Smooth muscle cell (in vitro differentiated cells): ENCODE measurements at regions not wholly inside any gene's neighbourhood (a gene's known extent, or its start where the extent isn't known, plus 50 kb on each side); places are given as distances from the start of the nearest gene placed in this dataset.

Source experiments
- DNase-seq: peaks from one replicate; lab custom pipeline; 2025; ENCODE audit not compliant: unreplicated experiment; lab: John Stamatoyannopoulos, UW
- H2AFZ ChIP-seq: fragments of 200-600 bp; sonication (generic); 2 replicates; pipeline ENCODE4 v1.6.0; 2016; ENCODE audit warnings: antibody characterized with exemption, low read depth, mild to moderate bottlenecking
- H3F3A ChIP-seq: fragments of 200-600 bp; sonication (generic); 2 replicates; pipeline ENCODE4 v1.6.0; 2017; ENCODE audit warnings: antibody characterized with exemption, low read depth
- H3K27ac ChIP-seq: fragments of 200-600 bp; sonication (generic); 2 replicates; pipeline ENCODE4 v1.5.1; 2016; ENCODE audit warnings: low read depth, mild to moderate bottlenecking
- H3K27me3 ChIP-seq: fragments of 200-600 bp; sonication (generic); 2 replicates; pipeline ENCODE4 v1.6.1; 2016; ENCODE audit warnings: low read depth, mild to moderate bottlenecking
- H3K36me3 ChIP-seq: fragments of 200-600 bp; sonication (generic); 2 replicates; pipeline ENCODE4 v1.5.1; 2016; ENCODE audit warnings: low read depth
- H3K4me1 ChIP-seq: fragments of 200-600 bp; sonication (generic); 2 replicates; pipeline ENCODE4 v1.5.1; 2016; ENCODE audit warnings: low read depth
- H3K4me2 ChIP-seq: fragments of 200-600 bp; sonication (generic); 2 replicates; pipeline ENCODE4 v1.6.0; 2016; ENCODE audit warnings: mild to moderate bottlenecking
- H3K4me3 ChIP-seq: fragments of 200-600 bp; sonication (generic); 2 replicates; pipeline ENCODE4 v1.5.1; 2016; ENCODE audit warnings: mild to moderate bottlenecking
- H3K79me2 ChIP-seq: fragments of 200-600 bp; sonication (generic); 2 replicates; pipeline ENCODE4 v1.6.0; 2016; ENCODE audit warnings: low read depth, mild to moderate bottlenecking
- H3K9ac ChIP-seq: fragments of 200-600 bp; sonication (generic); 2 replicates; pipeline ENCODE4 v1.6.0; 2016; ENCODE audit warnings: low read depth
- H3K9me3 ChIP-seq: fragments of 200-600 bp; sonication (generic); replicated peaks from 2 replicates; pipeline ENCODE4 v1.5.1; 2016; ENCODE audit warnings: low read depth
- H4K20me1 ChIP-seq: fragments of 200-600 bp; sonication (generic); 2 replicates; pipeline ENCODE4 v1.6.0; 2016; ENCODE audit warnings: low read depth
- WGBS: methylation state at CpG from one replicate; pipeline ENCODE4 v1.1.7; 2016; ENCODE audit warnings: low lambda C conversion rate; 5-methylcytosine and 5-hydroxymethylcytosine counted together
- TF ChIP-seq, protein P1 (sequence below): fragments of 200-600 bp; sonication (generic); IDR thresholded peaks from 2 replicates; pipeline ENCODE4 v1.5.1; 2017; ENCODE audit warnings: borderline replicate concordance, mild to moderate bottlenecking, antibody characterized with exemption; ENCODE audit not compliant: insufficient read depth, poor library complexity, severe bottlenecking

DNA sequence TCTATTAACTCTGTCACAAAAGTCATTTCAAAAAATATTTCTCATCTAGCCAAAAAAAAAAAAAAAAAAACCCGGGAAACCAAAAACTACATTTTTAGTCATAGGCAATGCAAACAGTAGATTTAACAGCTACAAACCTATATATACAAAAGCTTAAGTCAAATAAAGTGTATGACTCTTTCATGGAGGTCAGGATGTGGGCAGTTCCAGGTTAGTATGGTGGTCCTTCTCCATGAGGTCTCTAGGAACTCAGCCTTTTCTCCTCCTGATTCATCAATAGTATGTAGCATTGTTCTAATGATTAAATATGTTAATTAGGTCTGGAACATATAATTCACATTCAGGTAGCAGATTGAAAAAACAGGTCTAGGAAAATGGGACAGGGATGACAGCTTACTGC, 586.5 kb downstream of the SLC16A7 start:
- Histone ChIP-seq H3K9ac (no peak overlapping the region), H3K27ac (no peak overlapping the region), H3K27me3 (no peaks in the 10 kb centered on the region), H3K4me1 (no peaks in the 10 kb centered on the region), H2AFZ (no peak overlapping the region), H3K79me2 (no peaks in the 10 kb centered on the region), H3K9me3 (no peaks in the 10 kb centered on the region), H3K36me3 (no peaks in the 10 kb centered on the region), H3K4me2 (no peak overlapping the region), H4K20me1 (no peaks in the 10 kb centered on the region), H3K4me3 (no peak overlapping the region), H3F3A (no peaks in the 10 kb centered on the region)
- no peak for DNase-seq
- TF ChIP-seq, protein P1, sequence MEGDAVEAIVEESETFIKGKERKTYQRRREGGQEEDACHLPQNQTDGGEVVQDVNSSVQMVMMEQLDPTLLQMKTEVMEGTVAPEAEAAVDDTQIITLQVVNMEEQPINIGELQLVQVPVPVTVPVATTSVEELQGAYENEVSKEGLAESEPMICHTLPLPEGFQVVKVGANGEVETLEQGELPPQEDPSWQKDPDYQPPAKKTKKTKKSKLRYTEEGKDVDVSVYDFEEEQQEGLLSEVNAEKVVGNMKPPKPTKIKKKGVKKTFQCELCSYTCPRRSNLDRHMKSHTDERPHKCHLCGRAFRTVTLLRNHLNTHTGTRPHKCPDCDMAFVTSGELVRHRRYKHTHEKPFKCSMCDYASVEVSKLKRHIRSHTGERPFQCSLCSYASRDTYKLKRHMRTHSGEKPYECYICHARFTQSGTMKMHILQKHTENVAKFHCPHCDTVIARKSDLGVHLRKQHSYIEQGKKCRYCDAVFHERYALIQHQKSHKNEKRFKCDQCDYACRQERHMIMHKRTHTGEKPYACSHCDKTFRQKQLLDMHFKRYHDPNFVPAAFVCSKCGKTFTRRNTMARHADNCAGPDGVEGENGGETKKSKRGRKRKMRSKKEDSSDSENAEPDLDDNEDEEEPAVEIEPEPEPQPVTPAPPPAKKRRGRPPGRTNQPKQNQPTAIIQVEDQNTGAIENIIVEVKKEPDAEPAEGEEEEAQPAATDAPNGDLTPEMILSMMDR = no peak
- WGBS = 95% methylated on average over 1 of the region's 1 CpG

DNA sequence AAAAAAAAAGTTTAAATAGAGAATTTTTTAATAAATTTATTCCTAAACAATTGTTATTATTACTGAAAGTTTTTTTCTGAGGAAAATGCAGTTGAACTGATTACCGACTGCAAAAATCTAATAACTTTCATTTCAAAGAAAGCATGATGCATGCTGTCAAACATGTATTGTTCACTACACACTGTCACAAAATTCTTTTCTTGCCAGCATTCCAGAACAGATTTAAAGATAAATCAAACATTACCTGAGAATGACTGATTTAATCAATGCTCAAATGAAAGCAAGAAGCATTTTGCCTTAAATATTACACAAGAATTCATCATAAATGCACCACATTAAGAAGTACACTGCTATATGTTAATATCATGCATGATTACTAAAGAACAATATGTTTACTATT, 588.3 kb downstream of the SLC16A7 start:
- whole genome bisulfite sequencing = 81% methylated on average over 1 of the region's 1 CpG
- H3K9ac ChIP-seq = no peak overlapping the region
- TF ChIP-seq, protein P1 = no peak
- H3K4me2 ChIP-seq = no peak overlapping the region
- no peaks in the 10 kb centered on the region for H3F3A ChIP-seq
- no peaks in the 10 kb centered on the region for H3K27me3 ChIP-seq
- no peaks in the 10 kb centered on the region for H4K20me1 ChIP-seq
- H3K4me3 ChIP-seq = no peak overlapping the region
- no peaks in the 10 kb centered on the region for H3K79me2 ChIP-seq
- H3K27ac ChIP-seq = no peak overlapping the region
- no peak overlapping the region for H2AFZ ChIP-seq
- no peak for DNase-seq
- H3K9me3 ChIP-seq = no peaks in the 10 kb centered on the region
- H3K36me3 ChIP-seq = no peaks in the 10 kb centered on the region
- H3K4me1 ChIP-seq = no peaks in the 10 kb centered on the region

DNA sequence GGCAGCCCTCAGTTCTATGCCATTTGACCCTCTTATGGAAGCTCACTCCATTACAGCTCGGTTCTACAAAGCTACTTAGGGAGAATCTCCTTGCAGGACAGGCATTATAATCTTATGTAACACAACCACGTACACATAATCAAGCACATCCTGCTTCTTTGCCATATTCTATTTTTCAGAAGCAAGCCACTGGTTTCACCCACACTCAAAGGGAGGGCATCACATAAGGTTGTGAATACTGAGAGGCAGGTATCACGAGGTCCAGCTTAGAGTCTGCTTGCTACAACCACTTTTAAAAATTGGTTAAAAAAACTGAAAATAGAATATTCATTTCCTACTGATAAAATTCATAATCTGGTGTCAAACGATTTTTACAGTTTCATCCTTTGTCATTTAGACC, 589.2 kb downstream of the SLC16A7 start:
- Histone ChIP-seq H3K4me1 (no peaks in the 10 kb centered on the region), H4K20me1 (no peaks in the 10 kb centered on the region)

DNA sequence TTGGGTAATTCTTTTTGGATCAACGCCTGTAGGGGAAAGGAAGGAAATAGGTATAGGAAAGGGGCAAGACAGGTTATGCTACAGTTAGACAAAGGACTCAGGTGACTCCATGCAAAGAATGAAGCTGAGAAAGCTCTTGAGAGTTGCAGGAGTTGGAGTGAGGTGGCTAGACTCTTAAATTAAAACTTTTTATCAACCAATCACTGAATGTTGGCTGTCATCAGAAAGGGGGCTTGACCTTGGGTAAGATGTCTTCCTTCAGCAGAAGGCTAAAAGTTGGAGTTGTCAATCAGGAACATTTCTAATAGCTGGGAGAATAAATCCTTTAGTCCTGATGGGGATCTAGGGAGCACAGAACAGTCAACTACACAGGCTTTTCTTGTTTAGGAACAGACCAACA, 595.4 kb downstream of the SLC16A7 start:
- 92% methylated on average over 1 of the region's 1 CpG for WGBS
- Histone ChIP-seq H3K9ac (no peak overlapping the region), H4K20me1 (no peaks in the 10 kb centered on the region), H3K79me2 (no peaks in the 10 kb centered on the region), H3K27ac (no peak overlapping the region), H3K36me3 (no peaks in the 10 kb centered on the region), H2AFZ (no peak overlapping the region), H3F3A (no peaks in the 10 kb centered on the region), H3K4me2 (no peak overlapping the region), H3K27me3 (no peaks in the 10 kb centered on the region), H3K4me1 (no peaks in the 10 kb centered on the region), H3K4me3 (no peak overlapping the region), H3K9me3 (no peaks in the 10 kb centered on the region)
- TF ChIP-seq, protein P1 = no peak
- DNase-seq = no peak

More for the DNA sequence above, 589.2 kb downstream of the SLC16A7 start:
- Histone ChIP-seq H3K79me2 (no peaks in the 10 kb centered on the region), H3K4me2 (no peak overlapping the region), H3F3A (no peaks in the 10 kb centered on the region), H3K9ac (no peak overlapping the region), H3K9me3 (no peaks in the 10 kb centered on the region), H2AFZ (no peak overlapping the region), H3K27me3 (no peaks in the 10 kb centered on the region), H3K36me3 (no peaks in the 10 kb centered on the region), H3K4me3 (no peak overlapping the region), H3K27ac (no peak overlapping the region)
- no peak for DNase-seq
- TF ChIP-seq, protein P1 = no peak
- WGBS = 86% methylated on average over 4 of the region's 4 CpGs
